HG02588 (cell line): ENCODE measurements at regions not wholly inside any gene's neighbourhood (a gene's known extent, or its start where the extent isn't known, plus 50 kb on each side); places are given as distances from the start of the nearest gene placed in this dataset.

ENCODE experiments used
- ATAC-seq: cut with Tn5 transposase; IDR thresholded peaks from one replicate; pipeline ENCODE4 v1.9.1; 2021; ENCODE audit warnings: mild to moderate bottlenecking, moderate library complexity; ENCODE audit not compliant: unreplicated experiment

DNA sequence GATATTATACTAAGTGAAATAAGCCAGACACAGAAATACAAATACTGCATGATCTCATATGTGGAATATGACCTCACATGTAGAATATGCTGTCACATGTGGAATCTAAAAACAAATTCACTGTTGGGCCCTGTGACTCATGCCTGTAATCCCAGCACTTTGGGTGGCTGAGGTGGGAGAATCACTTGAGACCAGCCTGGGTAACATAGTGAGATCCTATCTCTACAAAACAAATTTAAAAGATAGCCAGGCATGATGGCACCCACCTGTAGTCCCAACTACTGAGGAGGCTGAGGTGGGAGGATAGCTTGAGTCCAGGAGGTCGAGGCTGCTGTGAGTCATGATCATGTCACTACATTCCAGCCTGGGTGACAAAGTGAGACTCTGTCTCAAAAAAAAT, 160.3 kb downstream of the PTEN start:
- no peak for ATAC-seq

DNA sequence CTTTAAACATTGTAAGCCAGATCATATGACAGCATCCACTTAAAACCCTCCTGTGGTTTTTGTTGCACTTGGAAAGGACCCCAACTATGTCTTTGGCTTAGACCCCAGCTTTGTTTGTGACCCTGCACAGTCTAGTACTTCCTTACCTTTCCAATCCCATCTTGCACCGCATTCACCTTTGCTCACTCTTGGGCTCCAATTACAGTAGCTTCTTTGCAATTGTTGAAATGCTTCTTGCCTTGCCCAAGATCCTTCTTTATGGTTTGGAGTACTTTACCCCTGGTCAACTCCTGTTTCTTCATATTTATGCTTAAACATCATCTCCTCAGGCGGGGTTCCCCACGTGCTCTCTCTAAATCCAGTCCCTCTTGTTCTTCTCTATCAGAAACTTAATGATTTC, 162.6 kb downstream of the PTEN start:
- no peak for ATAC-seq

GRCh38 chr10:88027570-88027969, 164.1 kb downstream of the PTEN start:
- ATAC-seq = no peak

GRCh38 chr10:88028072-88028471, 164.6 kb downstream of the PTEN start:
- ATAC-seq = no peak

DNA sequence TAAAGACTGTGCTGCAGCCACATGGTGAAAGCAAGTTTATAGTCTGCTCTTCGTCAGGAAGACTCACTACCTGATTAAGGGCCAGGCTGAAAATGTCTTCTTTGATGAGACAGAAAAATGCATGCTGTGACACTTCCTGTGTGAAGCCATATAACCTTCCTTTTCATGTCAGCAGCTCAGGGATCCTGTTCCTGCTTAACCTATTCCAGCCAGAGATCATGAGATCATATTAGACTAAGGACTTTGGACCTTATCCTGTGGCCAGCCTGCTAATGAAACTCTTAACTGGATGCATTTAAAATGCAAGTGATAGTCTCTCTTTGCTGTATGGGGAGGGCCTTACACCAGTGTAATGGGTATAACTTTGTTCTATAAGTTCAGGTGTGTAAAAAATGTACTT, 165.2 kb downstream of the PTEN start:
- no peak for ATAC-seq

DNA sequence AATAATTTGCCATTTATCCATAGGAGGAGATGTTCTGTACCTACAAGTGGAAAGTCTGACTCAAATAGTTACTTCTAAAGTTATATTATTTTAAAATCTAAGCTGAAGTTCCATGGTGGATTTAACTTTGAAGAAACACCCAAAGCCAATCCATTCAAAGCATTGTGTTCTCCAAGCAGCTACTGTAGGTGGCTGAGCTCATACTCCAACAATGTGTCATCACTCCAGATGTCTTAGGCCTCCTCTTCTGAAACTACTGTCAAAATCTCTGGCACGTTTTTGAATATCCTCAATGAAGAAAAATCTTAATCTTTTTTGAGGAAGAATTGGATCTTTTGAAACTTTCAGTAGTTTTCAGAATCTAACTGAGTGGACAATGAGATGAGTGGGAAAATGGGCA, 169.1 kb downstream of the PTEN start:
- ATAC-seq = no peak

DNA sequence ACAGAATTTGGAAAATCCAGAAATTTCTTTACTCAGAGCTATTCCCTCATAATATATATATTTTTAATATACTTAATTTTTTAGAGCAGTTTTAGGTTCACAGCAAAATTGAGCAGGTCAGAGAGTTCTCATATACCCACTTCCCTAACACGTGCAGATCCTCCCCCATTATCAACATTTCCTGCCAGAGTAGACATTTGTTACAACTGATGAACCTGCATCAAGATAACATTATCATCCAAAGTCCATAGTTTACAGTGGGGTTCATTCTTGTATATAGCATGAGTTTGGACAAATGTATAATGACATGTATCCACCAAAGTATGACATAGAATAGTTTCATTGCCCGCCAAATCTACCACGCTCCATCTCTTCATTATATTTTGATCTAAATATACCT, 170.0 kb downstream of the PTEN start:
- ATAC-seq = no peak

- ATAC-seq = no peak
These were observed 170.4 kb downstream of the PTEN start for GRCh38 chr10:88033793-88034192.

- ATAC-seq = no peak
These were observed 172.7 kb downstream of the PTEN start for GRCh38 chr10:88036126-88036525.

- no peak for ATAC-seq
These were observed 174.2 kb downstream of the PTEN start for GRCh38 chr10:88037623-88038022.

DNA sequence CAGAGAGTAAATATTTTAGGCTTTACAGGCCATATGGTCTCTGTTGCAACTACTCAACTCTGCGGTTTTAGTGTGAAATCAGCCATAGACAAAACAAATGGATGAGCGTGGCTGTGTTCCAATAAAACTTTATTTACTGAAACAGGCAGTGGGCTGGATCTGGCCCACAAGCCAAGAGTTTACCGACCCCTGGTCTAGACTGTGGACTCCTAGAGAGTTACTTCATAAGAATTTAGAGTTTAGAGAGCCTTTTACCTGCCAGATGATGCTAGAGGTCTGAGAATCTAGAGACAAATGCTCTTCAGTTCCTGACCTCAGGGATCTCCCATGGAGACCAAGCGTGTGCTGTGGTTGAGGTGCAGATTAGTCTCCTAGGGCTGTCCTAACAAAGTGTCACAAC, 174.8 kb downstream of the PTEN start:
- ATAC-seq = no peak

- ATAC-seq = no peak
These were observed 176.2 kb downstream of the PTEN start for GRCh38 chr10:88039496-88040200.

- ATAC-seq = no peak
These were observed 178.1 kb downstream of the PTEN start for GRCh38 chr10:88041243-88042159.

DNA sequence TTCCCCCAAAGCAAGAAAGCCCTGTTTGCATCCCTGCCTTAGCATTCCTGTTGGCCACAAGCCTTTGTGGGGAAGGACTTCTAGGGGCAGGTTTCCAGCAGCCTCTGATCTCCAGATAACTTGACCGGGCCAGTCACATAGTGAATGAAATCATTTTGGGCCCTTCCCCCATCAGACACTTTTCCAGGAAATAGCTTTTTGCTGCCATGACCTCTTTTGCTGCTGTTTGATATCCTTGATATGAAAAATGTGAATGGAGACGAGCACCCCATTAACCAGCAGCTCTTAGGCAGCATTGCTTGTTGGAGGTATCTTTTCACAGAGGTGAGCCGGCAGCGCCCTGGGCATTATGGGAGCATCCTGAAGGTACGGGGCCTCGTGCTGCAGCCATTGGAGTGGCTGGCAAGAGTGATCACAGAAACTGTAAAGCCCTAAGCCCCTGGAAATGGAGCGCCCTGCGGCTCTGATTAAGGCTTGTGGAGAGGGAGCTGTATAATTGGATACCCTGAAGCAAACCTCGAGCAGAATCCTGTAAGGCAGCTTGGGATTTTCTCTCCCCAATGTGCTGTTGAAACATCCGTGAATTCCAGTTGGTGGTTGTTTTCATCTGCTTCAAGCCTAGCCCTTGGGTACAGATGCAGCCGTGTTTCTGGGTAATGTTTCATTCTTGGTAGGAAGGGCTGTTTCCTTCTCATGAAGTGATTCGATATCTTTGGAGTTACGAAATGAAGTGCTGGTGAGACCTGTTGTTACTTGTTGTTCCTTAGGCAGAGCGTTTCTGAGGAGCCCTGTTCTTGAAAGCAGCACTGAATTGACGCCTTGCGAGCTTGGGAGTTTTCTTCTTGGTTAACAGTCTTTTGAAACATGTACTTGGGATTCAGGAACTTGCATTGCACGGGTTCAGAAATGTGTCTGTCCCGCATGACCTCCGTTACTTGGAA, 179.0 kb downstream of the PTEN start:
- ATAC-seq = no peak

GRCh38 chr10:88045096-88045495, 181.7 kb downstream of the PTEN start:
- ATAC-seq = no peak

- ATAC-seq = no peak
These were observed 182.4 kb downstream of the PTEN start for GRCh38 chr10:88045656-88046415.

DNA sequence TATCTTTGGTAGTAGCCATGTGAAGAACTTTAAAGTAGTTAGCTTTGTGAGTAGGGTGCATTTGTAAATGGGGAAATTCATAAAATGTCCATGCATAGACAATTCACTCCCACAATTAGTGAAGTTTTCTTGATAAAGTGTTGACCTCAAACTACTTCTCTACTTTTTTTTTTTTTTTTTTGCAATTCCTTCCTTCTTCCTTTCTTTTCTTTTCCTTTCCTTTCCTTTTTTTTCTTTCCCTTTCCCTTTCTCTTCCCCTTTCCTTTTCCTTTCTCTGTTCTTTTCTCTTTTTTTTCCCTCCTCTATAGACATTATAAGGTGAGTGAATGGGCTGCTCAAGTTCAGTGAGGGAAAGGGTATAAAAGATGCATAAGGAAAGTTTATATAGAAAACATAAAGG, 184.2 kb downstream of the PTEN start:
- no peak for ATAC-seq

GRCh38 chr10:88048312-88048711, 184.9 kb downstream of the PTEN start:
- no peak for ATAC-seq

DNA sequence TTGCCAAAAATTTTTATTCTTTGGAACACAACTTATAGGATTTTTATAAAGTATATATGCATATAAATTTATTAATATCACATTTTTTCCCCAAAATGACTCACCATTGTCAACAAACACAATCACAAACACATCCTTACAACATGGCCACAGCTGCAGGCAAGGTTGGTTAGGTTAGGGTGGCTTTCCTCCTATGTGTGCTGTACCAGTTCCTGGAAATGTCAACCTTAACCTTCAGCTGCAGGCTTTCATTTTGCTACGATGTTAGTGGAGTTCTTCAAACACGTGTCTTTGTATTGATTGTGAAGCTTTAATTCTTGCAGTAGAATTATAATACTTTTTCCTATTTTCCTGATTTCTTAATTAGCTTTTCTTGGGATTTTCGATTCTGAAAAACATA, 185.8 kb downstream of the PTEN start:
- ATAC-seq = no peak

- no peak for ATAC-seq
These were observed 194.3 kb downstream of the PTEN start for GRCh38 chr10:88057720-88058119.
